OCI-M2 (cell line): ENCODE measurements at regions not wholly inside any gene's neighbourhood (a gene's known extent, or its start where the extent isn't known, plus 50 kb on each side); places are given as distances from the start of the nearest gene placed in this dataset.
"Not testable (repeated sequence)": the region's sequence is repeated elsewhere in the genome, so short reads cannot be mapped to it uniquely, and the experiment has no call there.

ENCODE experiments used
- DNase-seq: peaks from one replicate; lab custom pipeline; 2025; ENCODE audit not compliant: unreplicated experiment; lab: John Stamatoyannopoulos, UW

DNA sequence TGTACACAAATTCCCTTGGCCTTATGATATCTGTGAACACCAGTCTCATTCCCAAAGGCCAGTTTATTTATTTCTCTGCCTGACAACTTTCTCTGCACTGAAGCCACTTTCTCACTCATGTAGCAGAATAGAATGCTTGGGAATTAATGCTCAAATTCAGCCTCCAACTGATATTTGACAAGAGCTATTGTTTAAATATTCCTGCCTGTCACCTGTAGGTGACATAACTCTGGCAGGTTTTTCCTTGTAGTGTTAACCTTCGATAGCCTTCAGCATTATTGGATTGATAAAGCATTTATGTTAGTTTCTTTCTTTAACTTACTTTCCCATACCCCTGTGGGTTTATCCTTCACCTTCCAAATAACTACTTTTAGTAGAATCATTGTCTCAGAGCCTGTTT lies 1183.2 kb upstream of the ADGRB3 start:
- no peak for DNase-seq

DNA sequence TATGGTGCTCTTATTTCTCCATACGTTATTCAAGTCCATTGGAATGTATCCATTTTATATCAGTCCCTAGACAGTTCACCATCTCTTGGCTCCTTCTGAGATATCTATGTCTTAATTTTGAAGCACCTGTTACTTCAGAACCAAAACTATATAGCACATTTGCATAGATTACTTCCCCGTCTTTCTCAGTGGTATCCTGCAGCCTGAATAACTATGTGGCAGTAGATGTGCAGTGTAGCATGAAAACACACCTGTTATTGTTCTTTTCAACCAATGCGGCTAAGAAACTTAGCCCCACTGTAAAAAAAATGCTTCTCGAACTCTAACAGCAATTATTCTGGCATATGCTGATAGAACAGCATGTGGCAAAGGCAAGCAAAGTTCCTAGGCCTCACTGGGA lies 1184.4 kb upstream of the ADGRB3 start:
- no peak for DNase-seq

DNA sequence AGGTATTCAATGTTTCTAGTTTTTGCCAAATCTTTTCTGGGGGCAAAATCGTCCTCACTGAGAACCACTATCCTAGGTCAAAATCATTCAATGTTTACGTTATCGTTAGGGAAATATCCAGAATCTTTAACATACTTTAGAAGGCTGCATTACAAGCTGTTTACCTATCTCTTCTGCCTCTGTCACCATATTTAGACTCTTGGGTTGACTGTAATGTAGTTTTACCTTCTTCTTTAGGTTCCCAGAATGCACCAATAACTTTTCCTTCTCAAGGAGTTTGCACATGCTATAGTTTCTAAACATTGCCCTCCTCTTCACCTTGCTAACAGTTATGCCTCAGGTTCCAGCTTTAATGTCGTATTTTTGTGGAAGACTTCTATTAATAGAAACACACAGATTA lies 1185.5 kb upstream of the ADGRB3 start:
- DNase-seq, result no peak

DNA sequence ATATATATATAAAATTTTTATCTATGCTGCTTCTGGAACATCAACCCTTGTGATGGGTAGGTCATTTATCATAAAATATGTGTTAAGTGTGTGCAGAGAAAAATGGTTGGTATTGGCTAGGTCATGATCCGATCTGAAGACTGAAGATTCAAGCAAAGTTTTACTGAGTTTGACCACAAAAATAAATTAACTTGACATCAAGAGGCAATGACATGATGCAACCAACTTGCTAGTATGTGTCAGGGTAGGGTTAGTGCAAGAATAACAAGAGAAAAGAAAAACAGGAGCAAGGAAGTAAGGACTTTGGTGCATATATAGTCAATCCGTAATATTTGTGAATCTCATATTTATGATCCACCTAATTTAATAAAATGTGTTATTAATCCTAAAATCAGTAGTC lies 1202.0 kb upstream of the ADGRB3 start:
- no peak for DNase-seq

DNA sequence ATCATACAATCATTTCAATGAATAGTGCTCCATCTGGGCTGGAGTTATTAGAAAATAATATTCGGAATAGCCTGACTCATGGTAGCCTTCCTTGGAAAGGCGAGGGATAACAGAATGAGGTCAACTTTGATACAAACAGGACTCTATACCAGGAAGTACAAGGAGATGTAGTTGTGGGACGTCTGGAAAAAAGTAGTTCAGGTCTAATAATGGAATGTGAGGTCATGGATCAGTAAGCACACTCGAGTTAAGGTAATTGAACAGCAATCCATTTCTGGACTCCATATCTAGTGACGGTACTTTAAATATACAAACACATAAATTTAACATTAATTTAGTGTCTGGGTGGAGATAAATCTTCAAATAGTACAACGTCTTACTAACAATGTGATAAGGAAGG lies 1204.0 kb upstream of the ADGRB3 start:
- no peak for DNase-seq

DNA sequence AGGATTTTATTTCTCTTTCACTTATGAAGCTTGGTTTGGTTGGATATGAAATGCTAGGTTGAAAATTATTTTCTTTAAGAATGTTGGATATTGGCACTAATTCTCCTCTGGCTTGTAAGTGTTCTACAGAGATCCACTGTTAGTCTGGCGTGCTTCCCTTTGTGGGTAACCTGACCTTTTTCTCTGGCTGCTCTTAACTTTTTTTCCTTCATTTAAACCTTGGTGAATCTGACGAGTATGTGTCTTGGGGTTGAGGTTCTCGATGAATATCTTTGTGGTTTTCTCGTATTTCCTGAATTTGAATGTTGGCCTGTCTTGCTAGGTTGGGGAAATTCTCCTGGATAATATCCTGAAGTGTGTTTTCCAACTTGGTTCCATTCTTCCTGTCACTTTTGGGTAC lies 1208.4 kb upstream of the ADGRB3 start:
- not testable (repeated sequence) for DNase-seq

DNA sequence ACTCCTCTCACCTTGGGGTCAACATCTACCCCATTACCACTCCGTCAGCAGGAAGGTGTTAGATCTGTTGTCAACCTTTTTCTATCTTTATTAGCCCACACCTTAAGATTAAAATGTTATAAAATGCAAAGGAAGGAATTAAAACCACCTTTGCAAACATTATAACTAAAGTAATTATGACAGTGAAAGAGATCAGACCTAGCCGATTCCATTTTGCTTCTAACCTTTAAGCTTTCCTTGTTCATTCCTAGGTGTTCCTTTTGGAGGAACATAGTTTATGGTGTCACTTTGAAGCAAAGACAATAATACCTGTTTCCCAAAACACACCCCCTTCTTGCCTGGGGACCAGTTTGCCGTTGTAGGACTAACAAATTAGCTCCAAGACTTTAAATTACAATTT lies 1223.0 kb upstream of the ADGRB3 start:
- DNase-seq, result no peak

DNA sequence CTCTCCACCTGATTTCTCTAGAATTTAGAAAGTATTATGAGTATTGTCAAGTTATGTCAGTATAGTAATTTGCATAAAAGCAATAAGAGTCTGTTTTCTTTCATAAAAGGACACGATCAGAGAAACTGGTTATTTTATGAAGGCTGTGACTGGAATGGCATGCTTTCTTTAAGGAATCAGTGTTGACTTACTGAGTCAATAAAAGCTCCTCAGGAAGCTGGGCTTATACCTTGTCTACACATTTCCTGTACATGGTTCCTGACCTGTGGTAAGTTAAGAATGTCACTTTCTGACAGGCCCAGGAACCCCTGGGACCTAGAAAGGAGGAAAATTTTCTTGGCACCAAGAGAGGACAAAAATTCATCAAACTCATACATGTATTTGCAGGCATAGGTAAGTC lies 1224.0 kb upstream of the ADGRB3 start:
- no peak for DNase-seq

DNA sequence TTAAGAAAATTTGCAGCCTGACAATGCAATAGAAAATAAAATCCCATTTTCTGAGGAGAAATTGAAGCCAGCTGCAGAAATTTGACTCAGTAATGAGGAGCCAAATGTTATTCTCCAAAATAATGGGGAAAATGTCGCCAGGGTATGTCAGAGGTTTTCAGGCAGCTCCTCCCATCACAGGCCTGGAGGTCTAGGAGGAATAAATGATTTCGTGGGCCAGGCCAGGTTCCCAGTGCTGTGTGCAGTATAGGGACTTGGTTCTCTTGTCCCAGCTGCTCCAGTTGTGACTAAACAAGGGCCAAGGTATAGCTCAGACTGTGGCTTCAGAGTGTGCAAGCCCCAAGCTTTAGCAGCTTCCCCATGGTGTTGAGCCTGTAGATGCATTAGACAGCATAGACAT lies 1240.8 kb upstream of the ADGRB3 start:
- no peak for DNase-seq

DNA sequence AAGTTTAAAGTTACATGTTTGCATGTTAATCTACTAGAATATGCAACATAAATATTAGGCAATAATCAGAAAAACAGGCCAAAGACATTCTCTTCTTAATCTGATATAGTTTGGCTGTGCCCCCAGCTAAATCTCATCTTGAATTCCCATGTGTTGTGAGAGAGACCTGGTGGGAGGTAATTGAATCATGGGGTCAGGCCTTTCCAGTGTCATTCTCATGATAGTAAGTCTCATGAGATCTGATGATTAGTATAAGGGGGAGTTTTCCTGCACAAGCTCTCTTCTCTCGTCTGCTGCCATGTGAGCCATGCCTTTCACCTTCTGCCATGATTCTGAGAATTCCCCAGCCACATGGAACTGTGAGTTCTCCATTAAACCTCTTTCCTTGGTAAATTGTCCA lies 1241.7 kb upstream of the ADGRB3 start:
- no peak for DNase-seq

DNA sequence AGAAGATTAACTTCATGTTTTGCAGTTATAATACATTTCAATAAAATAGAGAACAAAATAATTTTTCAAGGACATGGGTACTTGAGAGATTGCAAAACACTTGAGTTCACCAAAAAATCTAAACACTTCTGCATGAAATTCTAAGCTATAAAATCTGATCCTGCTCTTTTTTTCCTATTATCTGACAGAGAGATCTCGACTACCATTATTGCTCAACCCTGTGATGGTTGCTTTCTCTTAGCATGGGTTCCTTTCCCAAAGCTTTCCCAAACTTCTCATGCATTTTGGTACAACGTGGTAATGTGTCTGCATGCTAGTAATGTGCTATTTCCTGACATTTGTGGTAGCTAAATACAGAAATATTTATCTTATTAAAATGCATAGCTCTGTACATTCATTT lies 1243.1 kb upstream of the ADGRB3 start:
- no peak for DNase-seq

DNA sequence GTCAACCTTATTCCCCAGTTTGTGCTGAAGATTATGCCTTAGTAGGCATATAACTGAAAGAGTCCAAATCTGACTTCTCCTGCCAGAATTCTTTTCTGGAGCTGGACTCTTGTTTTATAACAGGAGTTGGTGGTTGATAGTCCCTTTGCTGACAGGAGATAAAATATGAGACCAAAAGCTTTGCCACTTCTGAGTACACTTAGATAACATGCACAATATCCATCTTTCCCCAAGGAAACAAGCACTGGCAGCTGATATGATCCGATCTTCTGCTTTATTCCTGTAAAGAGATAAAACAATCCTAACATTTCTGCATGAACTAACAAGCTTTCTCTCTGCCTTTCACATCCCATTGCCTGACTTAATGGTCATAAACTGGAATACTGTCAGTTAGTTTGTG lies 1265.4 kb upstream of the ADGRB3 start:
- DNase-seq, result no peak

DNA sequence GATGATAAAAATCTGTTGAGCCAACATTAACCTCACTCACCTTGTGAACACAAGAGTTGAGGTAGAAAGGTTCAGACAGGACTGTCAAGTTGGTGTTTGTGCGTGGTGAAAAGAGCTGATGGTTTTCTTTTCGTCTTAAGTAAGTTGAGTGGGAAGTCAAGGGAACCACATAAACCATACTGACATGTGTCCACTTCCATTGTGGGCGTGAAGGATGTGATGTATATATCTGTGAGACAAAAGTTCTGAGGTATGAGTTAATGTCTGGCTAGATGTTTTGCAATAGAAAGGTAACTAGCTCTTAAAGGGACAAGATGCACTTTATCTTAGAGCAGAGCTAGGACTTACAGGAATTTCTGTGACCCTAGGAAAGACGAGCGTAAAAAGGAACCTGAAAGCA lies 1272.1 kb upstream of the ADGRB3 start:
- DNase-seq, result no peak

DNA sequence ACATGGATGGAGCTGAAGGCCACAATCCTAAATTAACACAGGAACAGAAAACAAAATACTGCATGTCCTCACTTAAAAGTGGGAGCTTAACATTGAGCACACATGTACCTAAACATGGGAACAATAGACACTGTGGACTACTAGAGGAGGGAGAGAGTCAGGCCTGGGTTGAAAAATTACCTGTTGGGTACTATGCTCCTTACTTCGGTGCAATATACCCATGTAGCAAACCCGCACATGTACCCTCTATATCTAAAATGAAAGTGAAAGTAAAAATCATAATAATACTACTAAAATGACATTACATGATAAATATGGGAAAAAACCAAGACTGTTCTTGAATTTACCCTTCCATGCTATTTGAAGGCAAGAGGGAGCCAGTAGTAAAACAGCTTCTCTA lies 1273.8 kb upstream of the ADGRB3 start:
- no peak for DNase-seq

DNA sequence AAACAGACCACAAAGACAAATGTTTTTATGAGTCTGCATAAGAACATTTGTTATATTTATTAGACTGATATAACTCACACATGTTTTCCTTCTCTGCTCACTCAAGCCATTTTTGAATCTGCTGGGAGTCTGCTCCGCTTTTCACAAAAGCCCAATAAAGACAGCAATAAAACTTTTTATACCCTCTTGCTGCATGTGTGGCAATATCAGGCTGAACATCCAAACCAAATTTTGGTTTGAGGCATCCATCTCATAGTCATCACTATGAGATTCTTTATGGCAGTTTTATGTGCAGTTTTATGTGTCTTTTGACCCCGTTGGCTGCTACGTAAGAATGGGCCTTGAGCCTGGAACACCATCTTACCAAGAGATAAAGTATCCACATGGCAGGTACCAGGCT lies 1276.8 kb upstream of the ADGRB3 start:
- DNase-seq, result no peak

DNA sequence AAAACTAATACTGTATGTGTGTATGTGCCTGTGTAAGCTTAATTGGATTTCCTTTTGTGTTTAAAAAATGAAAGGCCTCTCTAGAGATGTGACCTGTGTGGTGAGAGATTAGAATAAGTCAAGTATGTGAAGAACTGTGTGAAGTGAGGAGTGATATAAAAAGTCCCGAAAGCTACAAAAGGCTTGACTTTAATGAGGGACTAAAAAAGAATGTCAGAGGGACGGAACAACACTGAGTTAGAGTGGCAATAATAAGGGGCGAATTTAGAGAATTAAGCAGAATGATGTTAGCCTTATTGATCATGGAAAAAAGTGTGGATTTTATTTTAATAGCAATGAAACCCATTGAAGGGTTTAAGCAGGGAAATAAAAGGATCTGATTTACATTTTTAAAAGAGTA lies 1281.2 kb upstream of the ADGRB3 start:
- DNase-seq, result no peak

DNA sequence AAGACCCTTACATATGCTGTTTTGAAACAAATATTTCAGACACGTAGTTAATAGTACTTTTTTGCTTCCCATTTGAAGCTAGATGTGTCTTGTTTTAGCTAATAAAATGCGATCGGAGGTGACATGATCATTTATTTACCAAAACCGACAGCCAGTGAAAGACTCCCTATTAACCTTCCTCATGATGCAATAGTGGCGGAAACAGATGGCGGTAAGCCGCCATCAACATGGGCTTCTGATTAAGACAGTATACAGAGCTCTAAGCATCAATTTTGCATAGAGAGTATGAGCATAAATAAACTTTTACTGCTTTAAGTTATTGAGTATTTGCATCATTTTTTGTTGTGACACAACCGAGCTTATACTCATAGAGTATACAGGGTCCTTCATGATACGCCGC lies 1282.4 kb upstream of the ADGRB3 start:
- DNase-seq, result no peak

DNA sequence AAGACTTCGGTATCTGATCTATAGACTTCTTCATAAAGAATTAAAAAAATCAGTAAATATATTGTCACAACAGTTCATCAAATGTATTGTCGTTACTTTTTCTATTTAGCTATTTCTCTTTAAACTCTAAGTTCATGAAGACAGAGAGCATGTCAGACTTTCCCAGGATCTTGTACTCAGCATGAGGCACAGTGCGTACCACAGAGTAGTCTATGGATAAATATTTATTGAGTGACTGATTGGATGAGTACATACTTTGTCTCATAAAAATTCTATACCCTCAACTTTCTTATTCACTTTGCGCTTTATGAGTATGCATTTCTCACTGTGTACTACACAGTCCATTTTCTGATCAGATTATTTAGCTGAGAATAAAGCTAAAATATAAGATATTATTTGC lies 1284.4 kb upstream of the ADGRB3 start:
- DNase-seq, result no peak

DNA sequence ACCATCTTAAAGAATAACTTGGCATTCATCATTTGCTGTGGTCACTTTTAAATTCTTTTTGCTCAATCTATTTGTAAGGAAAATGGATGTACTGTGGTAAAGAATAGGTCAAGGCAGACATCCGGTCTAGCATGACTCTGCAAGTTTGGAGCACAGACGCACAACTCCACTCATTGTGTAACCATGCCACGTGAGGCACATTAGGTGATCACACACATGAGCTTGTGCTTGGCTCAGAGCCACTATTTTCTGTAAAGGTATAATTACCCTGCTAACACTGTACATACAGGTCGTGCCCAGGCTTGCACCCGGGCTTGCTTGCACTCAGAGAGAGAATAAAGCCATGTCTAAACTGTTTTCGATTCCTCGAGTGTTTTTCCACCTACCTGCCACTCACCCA lies 1289.1 kb upstream of the ADGRB3 start:
- DNase-seq, result no peak

DNA sequence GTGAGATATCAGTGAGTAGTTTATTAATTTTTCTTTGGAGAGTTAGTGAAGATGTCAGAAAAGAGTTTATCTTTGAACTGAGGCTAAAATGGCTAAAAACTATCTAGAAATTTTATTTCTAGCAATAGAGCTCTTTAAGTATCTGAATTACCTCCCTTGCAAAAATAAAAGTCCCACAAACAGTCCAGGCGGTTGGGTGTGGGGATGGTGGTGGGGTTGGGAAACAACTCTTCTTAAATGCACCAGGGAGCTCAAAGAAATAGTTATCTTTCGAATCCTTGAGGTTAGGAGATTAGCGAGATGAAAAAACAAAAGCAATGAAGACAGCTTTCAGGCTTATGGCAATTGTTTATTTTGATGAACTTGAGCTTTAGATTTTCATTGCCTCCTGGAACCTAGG lies 1299.1 kb upstream of the ADGRB3 start:
- no peak for DNase-seq

DNA sequence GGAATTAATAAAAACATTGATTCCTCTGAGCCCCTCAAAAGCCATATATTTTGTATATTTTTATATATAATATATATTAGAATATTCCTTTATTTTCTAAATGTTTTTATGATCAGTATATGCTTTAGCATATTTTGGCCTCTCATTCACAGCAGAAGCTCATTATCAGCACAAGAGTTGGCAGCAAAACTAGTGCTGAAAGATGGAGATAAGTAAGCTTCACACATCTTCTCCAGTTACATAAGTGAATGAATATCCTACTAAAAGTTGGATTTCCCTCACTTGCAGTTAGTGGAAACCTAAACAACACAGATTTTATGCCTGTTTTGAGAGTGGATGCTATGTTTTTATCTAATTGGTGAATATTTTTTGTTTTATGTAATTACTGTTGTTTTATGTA lies 1303.8 kb upstream of the ADGRB3 start:
- no peak for DNase-seq

DNA sequence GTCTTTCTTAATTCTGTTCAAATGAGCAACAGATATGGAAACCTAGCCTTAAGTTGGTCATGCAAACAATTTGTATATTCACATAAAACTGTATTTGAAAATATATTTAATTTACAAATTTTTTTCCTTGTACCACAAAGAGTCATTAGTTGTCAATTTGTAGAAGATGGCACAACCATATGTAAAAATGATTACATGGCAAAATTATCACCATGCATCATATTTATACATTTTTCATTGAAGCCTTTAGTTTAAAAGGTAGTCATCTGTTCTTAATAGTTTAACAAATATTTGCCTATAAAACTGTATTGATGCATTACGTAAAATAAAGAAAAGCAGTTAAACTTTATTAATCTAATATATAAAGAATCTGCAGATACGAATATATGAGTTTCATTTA lies 1306.8 kb upstream of the ADGRB3 start:
- DNase-seq, result no peak

DNA sequence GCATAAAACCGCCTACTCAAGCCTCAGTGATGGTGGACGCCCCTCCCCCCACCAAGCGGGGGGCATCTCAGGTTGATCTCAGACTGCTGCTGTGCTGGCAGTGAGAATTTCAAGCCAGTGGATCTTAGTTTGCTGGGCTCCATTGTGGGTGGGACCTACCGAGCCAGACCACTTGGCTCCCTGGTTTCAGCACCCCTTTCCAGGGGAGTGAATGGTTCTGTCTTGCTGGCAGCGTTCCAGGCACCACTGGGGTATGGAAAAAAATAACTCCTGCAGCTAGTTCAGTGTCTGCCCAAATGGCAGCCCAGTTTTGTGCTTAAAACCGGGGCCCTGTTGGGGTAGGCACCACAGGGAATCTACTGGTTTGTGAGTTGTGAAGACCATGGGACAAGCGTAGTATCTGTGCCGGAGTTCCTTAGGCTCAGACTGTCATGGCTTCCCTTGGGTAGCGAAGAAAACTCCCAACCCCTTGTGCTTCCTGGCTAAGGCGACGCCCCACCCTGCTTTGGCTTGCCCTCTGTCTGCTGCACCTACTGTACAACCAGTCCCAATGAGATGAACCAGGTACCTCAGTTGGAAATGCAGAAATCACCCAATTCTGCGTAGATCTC lies 1334.5 kb upstream of the ADGRB3 start:
- no peak for DNase-seq

DNA sequence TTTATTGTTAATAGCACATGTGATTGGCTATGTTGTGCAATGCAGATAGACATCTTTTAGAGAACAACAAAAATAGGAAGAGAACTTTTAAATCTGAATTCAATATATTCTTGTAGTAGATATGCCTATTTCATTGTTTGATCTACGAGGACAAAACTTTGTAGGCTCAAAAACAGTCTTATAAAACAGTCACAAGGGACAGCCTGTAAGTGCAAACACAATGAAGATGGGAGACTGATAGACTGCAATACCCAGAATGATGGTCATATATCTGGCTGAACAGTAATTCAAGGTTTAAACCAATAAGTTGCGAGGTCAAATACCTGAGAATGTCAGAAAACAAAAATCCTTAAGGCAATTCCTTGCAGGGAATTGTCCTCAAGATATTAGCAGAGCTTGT lies 1342.9 kb upstream of the ADGRB3 start:
- no peak for DNase-seq
